Smooth muscle cell (in vitro differentiated cells): ENCODE measurements at regions not wholly inside any gene's neighbourhood (a gene's known extent, or its start where the extent isn't known, plus 50 kb on each side); places are given as distances from the start of the nearest gene placed in this dataset.

Experiments used
- DNase-seq: peaks from one replicate; lab custom pipeline; 2025; ENCODE audit not compliant: unreplicated experiment; lab: John Stamatoyannopoulos, UW
- H2AFZ ChIP-seq: fragments of 200-600 bp; sonication (generic); 2 replicates; pipeline ENCODE4 v1.6.0; 2016; ENCODE audit warnings: antibody characterized with exemption, low read depth, mild to moderate bottlenecking
- H3F3A ChIP-seq: fragments of 200-600 bp; sonication (generic); 2 replicates; pipeline ENCODE4 v1.6.0; 2017; ENCODE audit warnings: antibody characterized with exemption, low read depth
- H3K27ac ChIP-seq: fragments of 200-600 bp; sonication (generic); 2 replicates; pipeline ENCODE4 v1.5.1; 2016; ENCODE audit warnings: low read depth, mild to moderate bottlenecking
- H3K27me3 ChIP-seq: fragments of 200-600 bp; sonication (generic); 2 replicates; pipeline ENCODE4 v1.6.1; 2016; ENCODE audit warnings: low read depth, mild to moderate bottlenecking
- H3K36me3 ChIP-seq: fragments of 200-600 bp; sonication (generic); 2 replicates; pipeline ENCODE4 v1.5.1; 2016; ENCODE audit warnings: low read depth
- H3K4me1 ChIP-seq: fragments of 200-600 bp; sonication (generic); 2 replicates; pipeline ENCODE4 v1.5.1; 2016; ENCODE audit warnings: low read depth
- H3K4me2 ChIP-seq: fragments of 200-600 bp; sonication (generic); 2 replicates; pipeline ENCODE4 v1.6.0; 2016; ENCODE audit warnings: mild to moderate bottlenecking
- H3K4me3 ChIP-seq: fragments of 200-600 bp; sonication (generic); 2 replicates; pipeline ENCODE4 v1.5.1; 2016; ENCODE audit warnings: mild to moderate bottlenecking
- H3K79me2 ChIP-seq: fragments of 200-600 bp; sonication (generic); 2 replicates; pipeline ENCODE4 v1.6.0; 2016; ENCODE audit warnings: low read depth, mild to moderate bottlenecking
- H3K9ac ChIP-seq: fragments of 200-600 bp; sonication (generic); 2 replicates; pipeline ENCODE4 v1.6.0; 2016; ENCODE audit warnings: low read depth
- H3K9me3 ChIP-seq: fragments of 200-600 bp; sonication (generic); replicated peaks from 2 replicates; pipeline ENCODE4 v1.5.1; 2016; ENCODE audit warnings: low read depth
- H4K20me1 ChIP-seq: fragments of 200-600 bp; sonication (generic); 2 replicates; pipeline ENCODE4 v1.6.0; 2016; ENCODE audit warnings: low read depth
- WGBS: methylation state at CpG from one replicate; pipeline ENCODE4 v1.1.7; 2016; ENCODE audit warnings: low lambda C conversion rate; 5-methylcytosine and 5-hydroxymethylcytosine counted together
- TF ChIP-seq, protein P1 (sequence below): fragments of 200-600 bp; sonication (generic); IDR thresholded peaks from 2 replicates; pipeline ENCODE4 v1.5.1; 2017; ENCODE audit warnings: borderline replicate concordance, mild to moderate bottlenecking, antibody characterized with exemption; ENCODE audit not compliant: insufficient read depth, poor library complexity, severe bottlenecking

DNA sequence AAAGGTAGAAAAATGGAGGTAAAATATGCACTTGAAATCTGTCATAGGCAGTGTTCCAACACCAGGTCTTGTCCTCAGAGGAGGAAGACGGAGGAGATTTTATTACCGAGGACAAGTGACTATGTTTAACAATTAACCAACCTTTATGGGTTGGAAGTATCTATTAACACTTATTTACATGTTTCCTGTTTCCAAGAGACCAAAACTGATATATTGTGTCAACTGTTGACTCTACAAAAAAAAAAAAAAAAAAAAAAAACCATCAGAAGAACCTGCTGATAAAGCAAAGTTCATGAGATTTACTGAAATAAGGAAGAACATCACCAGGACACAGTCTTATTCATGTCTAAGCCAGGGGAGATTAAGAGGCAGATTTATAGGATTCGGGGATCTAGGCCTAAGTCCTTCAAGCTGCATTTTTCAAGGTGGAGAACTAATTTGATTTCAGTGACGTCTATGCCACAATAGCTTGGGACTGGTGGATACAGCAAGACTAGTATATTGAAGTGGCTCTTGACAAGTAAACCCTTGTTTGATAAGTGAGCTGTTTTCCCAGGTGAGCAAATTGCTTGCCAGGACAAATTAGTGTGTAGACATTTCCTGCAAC, 126.6 kb upstream of the NAA20 start:
- Histone ChIP-seq H3K9ac (no peak overlapping the region), H3K4me3 (peak overlapping the region; percentile 3), H3K4me2 (peak overlapping the region; percentile 69), H3K27ac (peak overlapping the region; percentile 91), H4K20me1 (no peaks in the 10 kb centered on the region), H3K79me2 (no peaks in the 10 kb centered on the region), H3K27me3 (no peaks in the 10 kb centered on the region), H3F3A (peaks cover 14% of the 10 kb centered on the region), H2AFZ (no peak overlapping the region), H3K36me3 (no peaks in the 10 kb centered on the region), H3K9me3 (no peaks in the 10 kb centered on the region), H3K4me1 (peaks cover 13% of the 10 kb centered on the region)
- no peak for DNase-seq
- 42% methylated on average over 4 of the region's 4 CpGs for WGBS
- TF ChIP-seq, protein P1, sequence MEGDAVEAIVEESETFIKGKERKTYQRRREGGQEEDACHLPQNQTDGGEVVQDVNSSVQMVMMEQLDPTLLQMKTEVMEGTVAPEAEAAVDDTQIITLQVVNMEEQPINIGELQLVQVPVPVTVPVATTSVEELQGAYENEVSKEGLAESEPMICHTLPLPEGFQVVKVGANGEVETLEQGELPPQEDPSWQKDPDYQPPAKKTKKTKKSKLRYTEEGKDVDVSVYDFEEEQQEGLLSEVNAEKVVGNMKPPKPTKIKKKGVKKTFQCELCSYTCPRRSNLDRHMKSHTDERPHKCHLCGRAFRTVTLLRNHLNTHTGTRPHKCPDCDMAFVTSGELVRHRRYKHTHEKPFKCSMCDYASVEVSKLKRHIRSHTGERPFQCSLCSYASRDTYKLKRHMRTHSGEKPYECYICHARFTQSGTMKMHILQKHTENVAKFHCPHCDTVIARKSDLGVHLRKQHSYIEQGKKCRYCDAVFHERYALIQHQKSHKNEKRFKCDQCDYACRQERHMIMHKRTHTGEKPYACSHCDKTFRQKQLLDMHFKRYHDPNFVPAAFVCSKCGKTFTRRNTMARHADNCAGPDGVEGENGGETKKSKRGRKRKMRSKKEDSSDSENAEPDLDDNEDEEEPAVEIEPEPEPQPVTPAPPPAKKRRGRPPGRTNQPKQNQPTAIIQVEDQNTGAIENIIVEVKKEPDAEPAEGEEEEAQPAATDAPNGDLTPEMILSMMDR = no peak

DNA sequence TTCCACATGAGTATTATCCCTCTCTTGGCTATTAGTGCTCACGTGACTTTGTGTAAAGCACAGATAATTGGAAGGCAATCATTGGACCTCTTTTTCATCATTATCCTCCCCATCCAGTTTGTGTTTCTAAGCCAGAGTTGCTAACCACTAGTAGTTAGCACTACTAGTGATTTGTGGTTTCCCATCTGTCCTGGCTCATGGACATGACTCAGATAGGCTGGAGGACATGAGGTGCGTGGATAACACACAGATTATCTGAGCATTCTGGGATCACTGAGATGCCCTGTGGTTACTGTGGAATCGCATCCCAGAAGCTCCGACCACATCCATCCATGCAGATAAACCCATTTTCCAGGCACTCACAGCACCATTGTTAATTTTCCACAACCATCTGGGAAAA, 123.8 kb upstream of the NAA20 start:
- H2AFZ ChIP-seq = no peak overlapping the region
- peaks cover 12% of the 10 kb centered on the region for H3F3A ChIP-seq
- H3K4me2 ChIP-seq = no peak overlapping the region
- no peak overlapping the region for H3K4me3 ChIP-seq
- no peaks in the 10 kb centered on the region for H3K27me3 ChIP-seq
- no peak overlapping the region for H3K27ac ChIP-seq
- H3K9ac ChIP-seq = no peak overlapping the region
- H4K20me1 ChIP-seq = no peaks in the 10 kb centered on the region
- no peak for DNase-seq
- no peaks in the 10 kb centered on the region for H3K9me3 ChIP-seq
- H3K4me1 ChIP-seq = peaks cover 6% of the 10 kb centered on the region
- H3K36me3 ChIP-seq = no peaks in the 10 kb centered on the region
- 44% methylated on average over 4 of the region's 4 CpGs for WGBS
- H3K79me2 ChIP-seq = no peaks in the 10 kb centered on the region
- TF ChIP-seq, protein P1 = no peak

DNA sequence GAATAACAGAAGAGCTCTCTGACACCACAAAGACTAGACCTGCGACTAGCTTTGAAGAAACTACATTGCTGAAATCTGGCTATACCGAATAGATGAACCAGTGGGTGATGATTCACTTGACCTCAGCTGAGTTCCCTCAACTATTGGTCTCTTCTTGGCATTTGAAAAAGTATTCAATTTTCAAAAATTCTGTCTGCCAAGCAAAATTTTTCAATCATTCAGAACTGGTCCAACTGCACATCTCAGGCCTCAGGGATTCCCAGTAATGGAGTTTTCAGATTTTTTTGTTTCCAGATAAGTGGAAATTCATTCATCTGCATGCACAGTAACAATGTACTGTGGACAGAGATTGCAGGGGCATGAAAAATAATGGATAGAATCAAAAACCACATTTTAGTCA, 121.4 kb upstream of the NAA20 start:
- DNase-seq = no peak
- Histone ChIP-seq H3K79me2 (no peaks in the 10 kb centered on the region), H3K4me3 (no peak overlapping the region), H3F3A (peaks cover 9% of the 10 kb centered on the region), H3K36me3 (peaks cover 5% of the 10 kb centered on the region), H4K20me1 (no peaks in the 10 kb centered on the region), H3K27me3 (no peaks in the 10 kb centered on the region), H3K4me2 (no peak overlapping the region), H3K4me1 (no peaks in the 10 kb centered on the region), H3K27ac (no peak overlapping the region), H2AFZ (no peak overlapping the region), H3K9ac (no peak overlapping the region), H3K9me3 (peaks cover 9% of the 10 kb centered on the region)
- WGBS = 93% methylated on average over 2 of the region's 2 CpGs
- TF ChIP-seq, protein P1 = no peak

DNA sequence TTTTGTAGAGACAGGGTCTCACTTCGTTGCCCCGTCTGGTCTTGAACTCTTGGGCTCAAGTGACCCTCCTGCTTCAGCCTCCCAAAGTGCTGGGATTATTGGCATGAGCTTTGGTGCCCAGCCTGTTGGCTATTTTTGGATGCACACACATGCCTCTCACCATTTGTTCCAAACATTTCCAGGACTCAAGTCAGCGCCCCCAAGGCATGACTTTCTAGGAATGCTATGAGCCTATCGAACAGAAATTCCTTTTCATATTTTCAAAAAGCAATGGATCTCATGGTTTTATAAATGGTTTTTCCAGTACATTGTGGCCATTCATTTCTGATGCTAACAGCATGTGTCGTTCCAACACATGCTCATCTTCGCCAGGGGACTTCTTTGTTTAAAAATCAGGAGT, 119.3 kb upstream of the NAA20 start:
- WGBS = 97% methylated on average over 6 of the region's 6 CpGs
- peaks cover 2% of the 10 kb centered on the region for H3F3A ChIP-seq
- H3K4me2 ChIP-seq = no peak overlapping the region
- H3K36me3 ChIP-seq = peaks cover 5% of the 10 kb centered on the region
- H3K27me3 ChIP-seq = no peaks in the 10 kb centered on the region
- H3K4me1 ChIP-seq = no peaks in the 10 kb centered on the region
- peaks cover 9% of the 10 kb centered on the region for H3K9me3 ChIP-seq
- H4K20me1 ChIP-seq = no peaks in the 10 kb centered on the region
- no peak overlapping the region for H3K9ac ChIP-seq
- H3K4me3 ChIP-seq = no peak overlapping the region
- no peak overlapping the region for H3K27ac ChIP-seq
- no peak overlapping the region for H2AFZ ChIP-seq
- H3K79me2 ChIP-seq = no peaks in the 10 kb centered on the region
- TF ChIP-seq, protein P1 = no peak
- no peak for DNase-seq
